Breast epithelium (tissue), 4 donors: ENCODE measurements at regions not wholly inside any gene's neighbourhood (a gene's known extent, or its start where the extent isn't known, plus 50 kb on each side); places are given as distances from the start of the nearest gene placed in this dataset.
"Not testable (repeated sequence)": the region's sequence is repeated elsewhere in the genome, so short reads cannot be mapped to it uniquely, and the experiment has no call there.

Experiments
- DNase-seq, 2 donors: peaks; one replicate each; pipeline ENCODE4 v3.0.0-alpha.2; 2019; ENCODE audit warnings: low spot score in 2 of 2
- H3K27ac ChIP-seq, 2 donors: fragments of 200-600 bp; sonication (generic) in 1 of 2; one replicate each; pipeline ENCODE4 v1.5.1; 2016 to 2019; ENCODE audit warnings: mild to moderate bottlenecking in 1 of 2
- H3K27me3 ChIP-seq, 2 donors: fragments of 200-600 bp; sonication (generic) in 1 of 2; one replicate each; pipeline versions ENCODE4 v1.5.1 to v1.6.0; 2017 to 2019; ENCODE audit warnings: control low read depth in 1 of 2, mild to moderate bottlenecking in 1 of 2
- H3K36me3 ChIP-seq: fragments of 200-600 bp; one replicate; pipeline ENCODE4 v1.5.1; 2019
- H3K4me1 ChIP-seq, 2 donors: fragments of 200-600 bp; sonication (generic); one replicate each; pipeline ENCODE4 v1.5.1; 2016 to 2019; ENCODE audit warnings: control low read depth in 1 of 2
- H3K4me3 ChIP-seq, 3 donors: fragments of 200-600 bp; sonication (generic); 1 replicate in 2 of 3; 2 replicates in 1 of 3; pipeline ENCODE4 v1.5.1; 2016 to 2019; ENCODE audit warnings: mild to moderate bottlenecking in 3 of 3, moderate library complexity in 2 of 3
- H3K9me3 ChIP-seq, 2 donors: fragments of 200-600 bp; sonication (generic) in 1 of 2; one replicate each; pipeline ENCODE4 v1.5.1; 2016 to 2019; ENCODE audit warnings: control low read depth in 1 of 2
- CTCF ChIP-seq, 3 donors: fragments of 450-650 bp; IDR thresholded peaks; one replicate each; pipeline ENCODE4 v1.5.1; 2016 to 2017; ENCODE audit warnings: antibody characterized with exemption in 3 of 3, mild to moderate bottlenecking in 3 of 3, moderate library complexity in 3 of 3
- POLR2A ChIP-seq: fragments of 450-650 bp; IDR thresholded peaks from one replicate; pipeline ENCODE4 v1.6.1; 2016; ENCODE audit warnings: antibody characterized with exemption, mild to moderate bottlenecking, moderate library complexity
- POLR2AphosphoS5 ChIP-seq, 3 donors: sonication (generic); formaldehyde crosslinking; IDR thresholded peaks; one replicate each; pipeline ENCODE4 v1.6.1; 2017; ENCODE audit warnings: antibody characterized with exemption in 3 of 3
- intact Hi-C: fragments of 100-400 bp; cut with DNase I; formaldehyde crosslinking; loops from one replicate; pipeline ENCODE4 v1.15.1; 2023; ENCODE audit warnings: low total_unique reads

DNA sequence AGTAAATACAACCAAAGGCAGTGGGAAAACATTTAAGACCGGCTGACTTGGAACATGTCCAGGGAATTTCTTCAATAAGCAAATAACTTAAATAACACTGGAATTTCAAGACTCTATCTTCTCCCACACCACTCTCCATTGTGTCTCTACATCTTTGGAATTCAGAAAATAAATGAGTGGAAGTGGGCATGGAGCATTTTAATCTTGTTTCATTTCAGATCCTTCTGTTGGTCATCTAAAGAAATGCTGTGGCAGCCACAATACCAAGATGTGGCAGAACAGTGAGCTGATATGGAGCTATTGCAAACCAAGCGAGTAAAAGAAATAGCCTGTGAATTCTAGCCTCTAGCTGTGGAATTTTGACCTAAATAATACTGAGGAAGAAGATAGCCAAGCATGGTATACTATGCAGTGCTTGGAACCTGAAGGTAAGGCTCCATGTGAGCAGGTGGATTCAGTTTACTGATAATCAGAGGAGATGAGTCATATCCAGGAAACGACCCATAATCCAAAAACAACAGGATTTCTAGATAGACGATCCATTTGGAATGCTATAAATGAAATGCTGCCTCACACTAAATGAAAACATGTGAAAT is 157.1 kb upstream of the SCN7A start:
- Histone ChIP-seq H3K4me3 (no peak overlapping the region), H3K9me3 (no peaks in the 10 kb centered on the region), H3K27ac (no peak overlapping the region), H3K27me3 (no peaks in the 10 kb centered on the region), H3K4me1 (no peaks in the 10 kb centered on the region), H3K36me3 (no peaks in the 10 kb centered on the region)
- TF ChIP-seq POLR2A (no peak), POLR2AphosphoS5 (IDR thresholded peaks at IDR 0.05) (no peak), CTCF (IDR thresholded peaks at IDR 0.05) (no peak)
- intact Hi-C loops: no loop called here
- no peak for DNase-seq

- Histone ChIP-seq H3K27me3 (no peaks in the 10 kb centered on the region), H3K9me3 (no peaks in the 10 kb centered on the region), H3K27ac (no peak overlapping the region), H3K36me3 (no peaks in the 10 kb centered on the region), H3K4me3 (no peak overlapping the region), H3K4me1 (no peaks in the 10 kb centered on the region)
- DNase-seq: no peak
- intact Hi-C loops: no loop called here
- TF ChIP-seq CTCF (IDR thresholded peaks at IDR 0.05) (no peak), POLR2A (no peak), POLR2AphosphoS5 (IDR thresholded peaks at IDR 0.05) (no peak)
Observed at GRCh38 chr2:166647935-166648334, 153.9 kb upstream of the SCN7A start.

DNA sequence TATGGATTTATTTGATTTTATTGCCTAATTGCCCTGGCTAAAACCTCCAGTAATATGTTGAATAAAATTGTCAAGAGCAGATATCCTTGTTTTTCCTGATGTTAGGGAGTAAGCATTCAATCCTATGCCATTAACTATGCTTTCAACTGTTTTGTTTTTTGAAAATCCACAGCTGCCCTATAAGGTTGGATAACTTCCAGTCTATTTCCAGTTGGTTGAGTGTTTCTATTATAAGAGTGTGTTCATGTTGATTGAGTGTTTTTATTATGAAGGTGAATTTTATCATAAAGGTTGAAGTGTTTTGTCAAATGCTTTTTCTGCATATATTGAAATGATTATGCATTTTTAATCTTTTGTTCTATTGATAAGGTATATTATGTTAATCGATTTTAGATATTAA is 149.9 kb upstream of the SCN7A start:
- Histone ChIP-seq H3K27ac (no peak overlapping the region), H3K4me3 (no peak overlapping the region), H3K9me3 (no peaks in the 10 kb centered on the region), H3K27me3 (no peaks in the 10 kb centered on the region), H3K4me1 (no peaks in the 10 kb centered on the region), H3K36me3 (no peaks in the 10 kb centered on the region)
- intact Hi-C loops: no loop called here
- TF ChIP-seq CTCF (IDR thresholded peaks at IDR 0.05) (no peak), POLR2A (no peak), POLR2AphosphoS5 (IDR thresholded peaks at IDR 0.05) (no peak)
- DNase-seq: no peak

DNA sequence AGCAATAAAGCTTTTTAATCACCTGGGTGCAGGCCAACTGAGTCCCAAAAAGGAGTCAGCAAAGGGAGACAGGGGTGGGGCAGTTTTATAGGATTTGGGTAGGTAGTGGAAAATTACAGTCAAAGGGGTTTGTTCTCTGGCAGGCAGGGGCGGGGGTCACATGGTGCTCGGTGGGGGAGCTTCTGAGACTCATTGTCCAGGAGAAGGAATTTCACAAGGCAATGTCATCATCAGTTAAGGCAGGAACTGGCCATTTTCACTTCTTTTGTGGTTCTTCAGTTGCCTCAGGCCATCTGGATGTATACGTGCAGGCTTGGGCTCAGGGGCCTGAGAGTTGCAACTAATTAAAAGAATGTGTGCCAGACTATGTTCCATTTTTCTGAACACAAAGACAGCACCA is 147.5 kb upstream of the SCN7A start:
- H3K27ac ChIP-seq, H3K27me3 ChIP-seq, intact Hi-C loops, H3K36me3 ChIP-seq, H3K4me1 ChIP-seq, H3K4me3 ChIP-seq, H3K9me3 ChIP-seq, DNase-seq: not testable (repeated sequence)

DNA sequence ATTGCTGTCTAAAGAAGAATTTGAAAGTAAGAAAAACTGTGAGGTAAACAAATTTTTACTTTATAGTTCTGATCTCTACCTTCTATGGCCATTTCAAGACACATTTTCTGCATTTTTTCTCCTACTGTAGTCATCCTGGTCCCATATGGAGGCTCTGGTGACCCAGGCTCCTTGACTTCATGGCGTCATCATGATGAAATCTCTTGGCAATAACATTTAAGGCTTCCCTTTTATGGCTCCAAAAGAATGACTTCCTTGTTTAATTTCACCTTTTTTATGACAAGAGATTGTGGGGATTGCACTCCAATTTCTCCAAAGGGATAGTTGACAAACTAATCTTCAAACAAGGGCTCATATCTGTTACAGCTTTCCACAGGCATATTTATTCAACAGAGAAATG is 143.0 kb upstream of the SCN7A start:
- no peak overlapping the region for H3K27ac ChIP-seq
- no peaks in the 10 kb centered on the region for H3K27me3 ChIP-seq
- TF ChIP-seq CTCF (IDR thresholded peaks at IDR 0.05): no peak
- TF ChIP-seq POLR2AphosphoS5 (IDR thresholded peaks at IDR 0.05): no peak
- no peak for TF ChIP-seq POLR2A
- intact Hi-C loops: no loop called here
- H3K9me3 ChIP-seq: peaks cover 0 to 4% of the 10 kb centered on the region in 2 donors
- DNase-seq: no peak
- no peaks in the 10 kb centered on the region for H3K36me3 ChIP-seq
- H3K4me1 ChIP-seq: no peaks in the 10 kb centered on the region
- H3K4me3 ChIP-seq: no peak overlapping the region

GRCh38 chr2:166634706-166635105 is 140.7 kb upstream of the SCN7A start:
- Histone ChIP-seq H3K4me1 (no peaks in the 10 kb centered on the region), H3K4me3 (no peak overlapping the region), H3K36me3 (no peaks in the 10 kb centered on the region), H3K27me3 (no peaks in the 10 kb centered on the region), H3K9me3 (peaks cover 0 to 4% of the 10 kb centered on the region in 2 donors), H3K27ac (no peak overlapping the region)
- intact Hi-C loops: no loop called here
- no peak for DNase-seq
- TF ChIP-seq POLR2AphosphoS5 (IDR thresholded peaks at IDR 0.05) (no peak), POLR2A (no peak), CTCF (IDR thresholded peaks at IDR 0.05) (no peak)
